Loucy (cell line): ENCODE measurements at regions not wholly inside any gene's neighbourhood (a gene's known extent, or its start where the extent isn't known, plus 50 kb on each side); places are given as distances from the start of the nearest gene placed in this dataset.

Experiments
- H2AFZ ChIP-seq: fragments of 200-600 bp; sonication (generic); 2 replicates; pipeline ENCODE4 v1.6.0; 2016; ENCODE audit warnings: antibody characterized with exemption, mild to moderate bottlenecking, low read length, moderate library complexity
- H3F3A ChIP-seq: fragments of 200-600 bp; 2 replicates; pipeline ENCODE4 v1.6.0; 2016; ENCODE audit warnings: antibody characterized with exemption, low read depth, mild to moderate bottlenecking
- H3K27me3 ChIP-seq: fragments of 200-600 bp; sonication (generic); 2 replicates; pipeline ENCODE4 v1.6.1; 2014; ENCODE audit warnings: low read length, mild to moderate bottlenecking; ENCODE audit not compliant: insufficient read depth, poor library complexity, severe bottlenecking
- H3K36me3 ChIP-seq: fragments of 200-600 bp; sonication (generic); 2 replicates; pipeline ENCODE4 v1.6.1; 2016; ENCODE audit warnings: low read length; ENCODE audit not compliant: insufficient read depth
- H3K4me1 ChIP-seq: fragments of 200-600 bp; sonication (generic); 2 replicates; pipeline ENCODE4 v1.5.1; 2014; ENCODE audit warnings: low read length, mild to moderate bottlenecking; ENCODE audit not compliant: insufficient read depth, poor library complexity, severe bottlenecking
- H3K4me2 ChIP-seq: fragments of 200-600 bp; sonication (generic); 2 replicates; pipeline ENCODE4 v1.6.0; 2014; ENCODE audit warnings: antibody characterized with exemption, low read length, low read depth, mild to moderate bottlenecking; ENCODE audit not compliant: poor library complexity, severe bottlenecking
- H3K4me3 ChIP-seq: fragments of 200-600 bp; sonication (generic); 2 replicates; pipeline ENCODE4 v1.5.1; 2014; ENCODE audit warnings: low read length, mild to moderate bottlenecking, mixed read lengths; ENCODE audit not compliant: poor library complexity, severe bottlenecking
- H3K79me2 ChIP-seq: fragments of 200-600 bp; sonication (generic); 2 replicates; pipeline ENCODE4 v1.6.1; 2014; ENCODE audit warnings: low read length; ENCODE audit not compliant: insufficient read depth
- H3K9ac ChIP-seq: fragments of 200-600 bp; sonication (generic); 2 replicates; pipeline ENCODE4 v1.6.0; 2014; ENCODE audit warnings: mild to moderate bottlenecking, low read depth, low read length, moderate library complexity; ENCODE audit not compliant: poor library complexity, severe bottlenecking
- H3K9me2 ChIP-seq: fragments of 200-600 bp; sonication (generic); replicated peaks from 2 replicates; pipeline ENCODE4 v1.6.1; 2016; ENCODE audit warnings: low read depth, low read length, mixed read lengths
- H3K9me3 ChIP-seq: fragments of 200-600 bp; sonication (generic); 2 replicates; pipeline ENCODE4 v1.6.1; 2014; ENCODE audit warnings: mild to moderate bottlenecking, antibody characterized with exemption, low read length, low read depth; ENCODE audit not compliant: insufficient read depth
- H4K20me1 ChIP-seq: fragments of 200-600 bp; sonication (generic); 2 replicates; pipeline ENCODE4 v1.6.0; 2014; ENCODE audit warnings: antibody characterized with exemption, low read length, mild to moderate bottlenecking; ENCODE audit not compliant: insufficient read depth, poor library complexity, severe bottlenecking
- CTCF ChIP-seq: fragments of 200-600 bp; sonication (generic); conservative IDR thresholded peaks from 2 replicates; pipeline ENCODE4 v1.5.1; 2014; ENCODE audit warnings: mild to moderate bottlenecking, antibody characterized with exemption, low read length
- EZH2phosphoT487 ChIP-seq: fragments of 200-600 bp; IDR thresholded peaks from 2 replicates; pipeline ENCODE4 v1.6.1; 2018; ENCODE audit warnings: antibody characterized with exemption, mild to moderate bottlenecking, moderate library complexity, borderline replicate concordance

GRCh38 chr10:3865565-3865964 is 80.6 kb upstream of the KLF6 start:
- no peak overlapping the region for H3K4me2 ChIP-seq
- H3K4me3 ChIP-seq, result no peak overlapping the region
- no peaks in the 10 kb centered on the region for H3K4me1 ChIP-seq

GRCh38 chr10:3861795-3862194 is 76.8 kb upstream of the KLF6 start:
- no peaks in the 10 kb centered on the region for H3K79me2 ChIP-seq
- H3K9me3 ChIP-seq, result no peaks in the 10 kb centered on the region
- no peaks in the 10 kb centered on the region for H3K36me3 ChIP-seq
- no peaks in the 10 kb centered on the region for H3K4me1 ChIP-seq
- H3K9me2 ChIP-seq, result no peaks in the 10 kb centered on the region
- H3K9ac ChIP-seq, result no peak overlapping the region
- H3K4me3 ChIP-seq, result no peak overlapping the region
- no peak overlapping the region for H3K4me2 ChIP-seq
- H3K27me3 ChIP-seq, result no peaks in the 10 kb centered on the region
- TF ChIP-seq CTCF, result no peak
- TF ChIP-seq EZH2phosphoT487, result no peak
- no peaks in the 10 kb centered on the region for H3F3A ChIP-seq
- no peaks in the 10 kb centered on the region for H4K20me1 ChIP-seq
- H2AFZ ChIP-seq, result no peak overlapping the region

More at GRCh38 chr10:3865565-3865964, 80.6 kb upstream of the KLF6 start:
- Histone ChIP-seq H3K36me3 (no peaks in the 10 kb centered on the region), H3K9me3 (no peaks in the 10 kb centered on the region), H3F3A (no peaks in the 10 kb centered on the region), H3K79me2 (no peaks in the 10 kb centered on the region), H3K9ac (no peak overlapping the region), H3K27me3 (no peaks in the 10 kb centered on the region), H4K20me1 (no peaks in the 10 kb centered on the region), H2AFZ (no peak overlapping the region), H3K9me2 (no peaks in the 10 kb centered on the region)
- TF ChIP-seq EZH2phosphoT487 (no peak), CTCF (no peak)

- TF ChIP-seq EZH2phosphoT487, result no peak
- TF ChIP-seq CTCF, result no peak
- no peaks in the 10 kb centered on the region for H3K9me3 ChIP-seq
- no peaks in the 10 kb centered on the region for H3K27me3 ChIP-seq
- no peak overlapping the region for H3K4me3 ChIP-seq
- H3K9ac ChIP-seq, result no peak overlapping the region
- H3K9me2 ChIP-seq, result no peaks in the 10 kb centered on the region
- H3K79me2 ChIP-seq, result no peaks in the 10 kb centered on the region
- no peaks in the 10 kb centered on the region for H4K20me1 ChIP-seq
- no peaks in the 10 kb centered on the region for H3F3A ChIP-seq
- no peak overlapping the region for H2AFZ ChIP-seq
- H3K4me2 ChIP-seq, result no peak overlapping the region
- H3K4me1 ChIP-seq, result no peaks in the 10 kb centered on the region
- H3K36me3 ChIP-seq, result no peaks in the 10 kb centered on the region
Measured at GRCh38 chr10:3858051-3858845, 73.2 kb upstream of the KLF6 start.
